ENCODE measurements at regions not wholly inside any gene's neighbourhood (a gene's known extent, or its start where the extent isn't known, plus 50 kb on each side); places are given as distances from the start of the nearest gene placed in this dataset.

- DNase-seq (no peak), ATAC-seq (replicated peaks) (no peak)
- H3K27ac Mint-ChIP-seq: no peak overlapping the region
- no peaks in the 10 kb centered on the region for H3K27me3 Mint-ChIP-seq
- H3K36me3 Mint-ChIP-seq (ENCODE audit: insufficient read depth): no peaks in the 10 kb centered on the region
- H3K4me1 Mint-ChIP-seq (ENCODE audit: low read depth in 2 of 2): no peaks in the 10 kb centered on the region
- no peaks in the 10 kb centered on the region for H3K9me3 Mint-ChIP-seq
- H3K4me3 Mint-ChIP-seq: no peak overlapping the region
Measured at GRCh38 chr12:90410962-90411361, 544.0 kb downstream of the CCER1 start.

- Mint-ChIP-seq H3K4me1 (ENCODE audit: low read depth in 2 of 2) (no peaks in the 10 kb centered on the region), H3K27ac (no peak overlapping the region), H3K4me3 (no peak overlapping the region), H3K36me3 (ENCODE audit: insufficient read depth) (no peaks in the 10 kb centered on the region), H3K9me3 (no peaks in the 10 kb centered on the region), H3K27me3 (no peaks in the 10 kb centered on the region)
- no peak for ATAC-seq (replicated peaks)
- no peak for DNase-seq
Measured at GRCh38 chr12:90407841-90408240, 547.1 kb downstream of the CCER1 start.

- Mint-ChIP-seq H3K4me3 (no peak overlapping the region), H3K36me3 (ENCODE audit: insufficient read depth) (no peaks in the 10 kb centered on the region), H3K27me3 (no peaks in the 10 kb centered on the region), H3K4me1 (ENCODE audit: low read depth in 2 of 2) (no peaks in the 10 kb centered on the region), H3K27ac (no peak overlapping the region), H3K9me3 (no peaks in the 10 kb centered on the region)
- DNase-seq (no peak), ATAC-seq (replicated peaks) (no peak)
Measured at GRCh38 chr12:90404071-90404470, 550.9 kb downstream of the CCER1 start.

GRCh38 chr12:90401185-90401584, 553.8 kb downstream of the CCER1 start:
- H3K4me1 Mint-ChIP-seq (ENCODE audit: low read depth in 2 of 2): no peaks in the 10 kb centered on the region
- H3K9me3 Mint-ChIP-seq: no peaks in the 10 kb centered on the region
- DNase-seq: no peak
- no peak overlapping the region for H3K4me3 Mint-ChIP-seq
- no peaks in the 10 kb centered on the region for H3K27me3 Mint-ChIP-seq
- no peaks in the 10 kb centered on the region for H3K36me3 Mint-ChIP-seq (ENCODE audit: insufficient read depth)
- ATAC-seq (replicated peaks): no peak
- no peak overlapping the region for H3K27ac Mint-ChIP-seq

- Mint-ChIP-seq H3K9me3 (peaks cover 0 to 2% of the 10 kb centered on the region in 2 donors), H3K36me3 (ENCODE audit: insufficient read depth) (no peaks in the 10 kb centered on the region), H3K4me3 (no peak overlapping the region), H3K4me1 (ENCODE audit: low read depth in 2 of 2) (no peaks in the 10 kb centered on the region), H3K27ac (no peak overlapping the region), H3K27me3 (no peaks in the 10 kb centered on the region)
- ATAC-seq (replicated peaks) (no peak), DNase-seq (no peak)
Measured at GRCh38 chr12:90399357-90399756, 555.6 kb downstream of the CCER1 start.

- Mint-ChIP-seq H3K36me3 (ENCODE audit: insufficient read depth) (no peaks in the 10 kb centered on the region), H3K9me3 (peaks cover 0 to 2% of the 10 kb centered on the region in 2 donors), H3K27me3 (no peaks in the 10 kb centered on the region), H3K27ac (no peak overlapping the region), H3K4me3 (no peak overlapping the region), H3K4me1 (ENCODE audit: low read depth in 2 of 2) (no peaks in the 10 kb centered on the region)
- ATAC-seq (replicated peaks) (no peak), DNase-seq (no peak)
Measured at GRCh38 chr12:90398285-90398836, 556.6 kb downstream of the CCER1 start.

- Mint-ChIP-seq H3K9me3 (peaks cover 0 to 6% of the 10 kb centered on the region in 2 donors), H3K36me3 (ENCODE audit: insufficient read depth) (no peaks in the 10 kb centered on the region), H3K4me1 (ENCODE audit: low read depth in 2 of 2) (no peaks in the 10 kb centered on the region), H3K27me3 (no peaks in the 10 kb centered on the region), H3K27ac (no peak overlapping the region), H3K4me3 (no peak overlapping the region)
- DNase-seq (no peak), ATAC-seq (replicated peaks) (no peak)
Measured at GRCh38 chr12:90396556-90396955, 558.4 kb downstream of the CCER1 start.

GRCh38 chr12:90393652-90394051, 561.3 kb downstream of the CCER1 start:
- H3K4me3 Mint-ChIP-seq: no peak overlapping the region
- DNase-seq (no peak), ATAC-seq (replicated peaks) (no peak)
- no peaks in the 10 kb centered on the region for H3K4me1 Mint-ChIP-seq (ENCODE audit: low read depth in 2 of 2)
- no peaks in the 10 kb centered on the region for H3K27me3 Mint-ChIP-seq
- H3K9me3 Mint-ChIP-seq: peaks cover 0 to 6% of the 10 kb centered on the region in 2 donors
- H3K27ac Mint-ChIP-seq: no peak overlapping the region
- H3K36me3 Mint-ChIP-seq (ENCODE audit: insufficient read depth): no peaks in the 10 kb centered on the region

DNA sequence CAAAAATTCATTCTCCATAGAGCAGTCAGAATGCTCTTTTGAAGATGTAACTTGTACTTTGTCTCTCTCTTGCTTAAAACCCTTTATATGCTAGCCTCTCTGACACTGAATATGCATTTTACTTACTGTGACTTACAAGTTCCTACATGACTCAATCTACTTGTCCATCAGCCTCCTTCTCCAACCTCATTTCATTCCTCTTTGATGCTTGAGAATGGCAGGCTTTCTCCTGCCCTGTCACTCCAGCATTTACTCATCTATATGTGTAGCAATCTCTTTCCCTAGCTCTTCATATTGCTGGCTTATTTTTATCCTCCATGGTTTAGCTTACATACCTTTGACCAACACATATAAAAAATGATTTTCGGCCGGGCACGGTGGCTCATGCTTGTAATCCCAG, 561.9 kb downstream of the CCER1 start:
- Mint-ChIP-seq H3K36me3 (ENCODE audit: insufficient read depth) (no peaks in the 10 kb centered on the region), H3K27ac (no peak overlapping the region), H3K4me3 (no peak overlapping the region), H3K9me3 (peaks cover 0 to 6% of the 10 kb centered on the region in 2 donors), H3K4me1 (ENCODE audit: low read depth in 2 of 2) (no peaks in the 10 kb centered on the region), H3K27me3 (no peaks in the 10 kb centered on the region)
- no peak for DNase-seq
- ATAC-seq (replicated peaks): no peak

GRCh38 chr12:90390947-90391346, 564.0 kb downstream of the CCER1 start:
- no peak for DNase-seq
- H3K9me3 Mint-ChIP-seq: peaks cover 0 to 4% of the 10 kb centered on the region in 2 donors
- H3K36me3 Mint-ChIP-seq (ENCODE audit: insufficient read depth): no peaks in the 10 kb centered on the region
- no peaks in the 10 kb centered on the region for H3K27me3 Mint-ChIP-seq
- ATAC-seq (replicated peaks): no peak
- H3K27ac Mint-ChIP-seq: no peak overlapping the region
- H3K4me1 Mint-ChIP-seq (ENCODE audit: low read depth in 2 of 2): no peaks in the 10 kb centered on the region
- H3K4me3 Mint-ChIP-seq: no peak overlapping the region

- Mint-ChIP-seq H3K27ac (no peak overlapping the region), H3K4me1 (ENCODE audit: low read depth in 2 of 2) (no peaks in the 10 kb centered on the region), H3K4me3 (no peak overlapping the region), H3K36me3 (ENCODE audit: insufficient read depth) (no peaks in the 10 kb centered on the region), H3K27me3 (no peaks in the 10 kb centered on the region), H3K9me3 (no peaks in the 10 kb centered on the region)
- ATAC-seq (replicated peaks): no peak
- no peak for DNase-seq
Measured at GRCh38 chr12:90368081-90368480, 586.9 kb downstream of the CCER1 start.

- Mint-ChIP-seq H3K27me3 (no peaks in the 10 kb centered on the region), H3K4me1 (ENCODE audit: low read depth in 2 of 2) (no peaks in the 10 kb centered on the region), H3K27ac (no peak overlapping the region), H3K36me3 (ENCODE audit: insufficient read depth) (no peaks in the 10 kb centered on the region), H3K4me3 (no peak overlapping the region), H3K9me3 (no peaks in the 10 kb centered on the region)
- ATAC-seq (replicated peaks) (no peak), DNase-seq (no peak)
Measured at GRCh38 chr12:90366286-90366685, 588.7 kb downstream of the CCER1 start.

GRCh38 chr12:90360300-90360699, 594.7 kb downstream of the CCER1 start:
- peaks cover 0 to 17% of the 10 kb centered on the region in 2 donors for H3K27me3 Mint-ChIP-seq
- no peak for DNase-seq
- ATAC-seq (replicated peaks): no peak
- H3K27ac Mint-ChIP-seq: no peak overlapping the region
- no peak overlapping the region for H3K4me3 Mint-ChIP-seq
- no peaks in the 10 kb centered on the region for H3K9me3 Mint-ChIP-seq
- no peaks in the 10 kb centered on the region for H3K36me3 Mint-ChIP-seq (ENCODE audit: insufficient read depth)
- H3K4me1 Mint-ChIP-seq (ENCODE audit: low read depth in 2 of 2): no peaks in the 10 kb centered on the region

- no peaks in the 10 kb centered on the region for H3K9me3 Mint-ChIP-seq
- DNase-seq (no peak), ATAC-seq (replicated peaks) (no peak)
- H3K36me3 Mint-ChIP-seq (ENCODE audit: insufficient read depth): no peaks in the 10 kb centered on the region
- H3K27ac Mint-ChIP-seq: no peak overlapping the region
- no peak overlapping the region for H3K4me3 Mint-ChIP-seq
- H3K27me3 Mint-ChIP-seq: peaks cover 0 to 17% of the 10 kb centered on the region in 2 donors
- H3K4me1 Mint-ChIP-seq (ENCODE audit: low read depth in 2 of 2): no peaks in the 10 kb centered on the region
Measured at GRCh38 chr12:90355711-90356355, 599.1 kb downstream of the CCER1 start.
